Chondrocyte (in vitro differentiated cells): ENCODE measurements at regions not wholly inside any gene's neighbourhood (a gene's known extent, or its start where the extent isn't known, plus 50 kb on each side); places are given as distances from the start of the nearest gene placed in this dataset.

Experiments used
- DNase-seq: peaks from one replicate; pipeline ENCODE4 v3.0.0; 2021; ENCODE audit warnings: mixed read lengths, low spot score
- H3K27ac Mint-ChIP-seq: one replicate; pipeline ENCODE4 v1.8.0; 2021; ENCODE audit warnings: mild to moderate bottlenecking, moderate library complexity, mixed read lengths; ENCODE audit not compliant: unreplicated experiment
- H3K27me3 Mint-ChIP-seq: 2 replicates; pipeline ENCODE4 v1.8.0; 2021; ENCODE audit warnings: low read depth, mixed read lengths
- H3K36me3 Mint-ChIP-seq: 2 replicates; pipeline ENCODE4 v1.8.0; 2021; ENCODE audit warnings: low read depth, mixed read lengths
- H3K4me1 Mint-ChIP-seq: 2 replicates; pipeline ENCODE4 v1.8.0; 2021; ENCODE audit warnings: low read depth, mild to moderate bottlenecking, mixed read lengths
- H3K4me3 Mint-ChIP-seq: one replicate; pipeline ENCODE4 v1.8.0; 2021; ENCODE audit warnings: mild to moderate bottlenecking, moderate library complexity, mixed read lengths; ENCODE audit not compliant: unreplicated experiment
- H3K9me3 Mint-ChIP-seq: 2 replicates; pipeline ENCODE4 v1.8.0; 2021; ENCODE audit warnings: low read depth, mixed read lengths
- TF ChIP-seq, protein P1 (sequence below): fragments of 200-600 bp; sonication (generic); IDR thresholded peaks from 2 replicates; pipeline ENCODE4 v1.5.0; 2021; ENCODE audit warnings: antibody characterized with exemption, mild to moderate bottlenecking, moderate library complexity

DNA sequence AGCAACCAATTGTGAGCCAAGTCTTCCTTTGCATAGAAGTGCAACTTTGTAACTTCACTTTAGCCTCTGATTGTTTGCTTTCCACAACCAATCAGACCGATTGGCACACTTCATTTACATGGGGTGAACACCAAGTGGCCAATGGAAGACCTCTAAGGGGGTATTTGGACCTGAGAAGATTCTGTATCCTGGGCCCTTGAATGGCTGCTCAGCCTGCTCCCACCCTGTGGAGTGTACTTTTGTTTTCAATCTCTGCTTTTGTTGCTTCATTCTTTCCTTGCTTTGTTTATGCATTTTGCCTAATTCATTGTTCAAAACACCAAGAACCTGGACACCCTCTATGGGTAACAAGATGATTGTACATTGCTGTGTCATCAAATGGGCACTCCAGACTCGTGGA lies 385.7 kb upstream of the NRP1 start:
- TF ChIP-seq, protein P1, sequence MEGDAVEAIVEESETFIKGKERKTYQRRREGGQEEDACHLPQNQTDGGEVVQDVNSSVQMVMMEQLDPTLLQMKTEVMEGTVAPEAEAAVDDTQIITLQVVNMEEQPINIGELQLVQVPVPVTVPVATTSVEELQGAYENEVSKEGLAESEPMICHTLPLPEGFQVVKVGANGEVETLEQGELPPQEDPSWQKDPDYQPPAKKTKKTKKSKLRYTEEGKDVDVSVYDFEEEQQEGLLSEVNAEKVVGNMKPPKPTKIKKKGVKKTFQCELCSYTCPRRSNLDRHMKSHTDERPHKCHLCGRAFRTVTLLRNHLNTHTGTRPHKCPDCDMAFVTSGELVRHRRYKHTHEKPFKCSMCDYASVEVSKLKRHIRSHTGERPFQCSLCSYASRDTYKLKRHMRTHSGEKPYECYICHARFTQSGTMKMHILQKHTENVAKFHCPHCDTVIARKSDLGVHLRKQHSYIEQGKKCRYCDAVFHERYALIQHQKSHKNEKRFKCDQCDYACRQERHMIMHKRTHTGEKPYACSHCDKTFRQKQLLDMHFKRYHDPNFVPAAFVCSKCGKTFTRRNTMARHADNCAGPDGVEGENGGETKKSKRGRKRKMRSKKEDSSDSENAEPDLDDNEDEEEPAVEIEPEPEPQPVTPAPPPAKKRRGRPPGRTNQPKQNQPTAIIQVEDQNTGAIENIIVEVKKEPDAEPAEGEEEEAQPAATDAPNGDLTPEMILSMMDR, result no peak
- peaks cover 4% of the 10 kb centered on the region for H3K9me3 Mint-ChIP-seq
- no peak overlapping the region for H3K27ac Mint-ChIP-seq
- H3K27me3 Mint-ChIP-seq, result no peaks in the 10 kb centered on the region
- H3K36me3 Mint-ChIP-seq, result peaks cover 1% of the 10 kb centered on the region
- no peak for DNase-seq
- no peak overlapping the region for H3K4me3 Mint-ChIP-seq
- peaks cover 11% of the 10 kb centered on the region for H3K4me1 Mint-ChIP-seq

DNA sequence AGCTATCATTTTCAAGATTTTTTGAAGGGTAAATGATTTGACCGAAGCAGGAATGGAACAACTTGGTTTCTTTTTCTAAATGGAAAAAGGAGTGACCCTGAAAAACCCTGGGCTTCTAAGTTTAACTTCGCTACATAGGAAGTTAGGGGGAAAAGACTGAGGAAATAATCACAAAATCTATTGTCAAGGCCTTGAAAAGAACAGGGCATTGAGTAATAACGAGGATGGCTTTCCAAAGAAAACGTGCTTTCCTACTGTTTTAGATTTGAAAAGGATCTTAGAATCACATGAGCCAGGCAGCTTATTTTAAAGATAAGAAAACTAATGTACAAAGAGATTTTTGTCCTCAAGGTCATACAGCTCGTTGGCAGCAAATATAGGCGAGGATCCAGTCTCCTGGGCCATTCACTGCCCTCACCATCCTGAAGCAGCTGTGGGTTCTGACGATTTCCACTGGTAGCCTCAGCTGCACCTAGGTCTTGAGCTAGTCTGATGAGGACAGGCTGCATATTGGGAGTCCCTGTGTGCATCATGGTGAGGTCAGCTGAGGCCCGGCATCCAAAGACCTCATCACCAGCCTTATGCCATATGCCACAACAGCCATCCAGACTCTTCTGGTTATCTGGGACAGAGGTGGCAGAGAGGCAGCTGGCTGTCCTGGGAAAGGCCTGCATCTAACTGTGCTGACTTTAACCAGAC lies 384.7 kb upstream of the NRP1 start:
- Mint-ChIP-seq H3K36me3 (peaks cover 1% of the 10 kb centered on the region), H3K4me3 (no peak overlapping the region), H3K27ac (no peak overlapping the region), H3K27me3 (no peaks in the 10 kb centered on the region), H3K4me1 (peaks cover 12% of the 10 kb centered on the region), H3K9me3 (peaks cover 4% of the 10 kb centered on the region)
- TF ChIP-seq, protein P1, result no peak
- DNase-seq, result no peak

DNA sequence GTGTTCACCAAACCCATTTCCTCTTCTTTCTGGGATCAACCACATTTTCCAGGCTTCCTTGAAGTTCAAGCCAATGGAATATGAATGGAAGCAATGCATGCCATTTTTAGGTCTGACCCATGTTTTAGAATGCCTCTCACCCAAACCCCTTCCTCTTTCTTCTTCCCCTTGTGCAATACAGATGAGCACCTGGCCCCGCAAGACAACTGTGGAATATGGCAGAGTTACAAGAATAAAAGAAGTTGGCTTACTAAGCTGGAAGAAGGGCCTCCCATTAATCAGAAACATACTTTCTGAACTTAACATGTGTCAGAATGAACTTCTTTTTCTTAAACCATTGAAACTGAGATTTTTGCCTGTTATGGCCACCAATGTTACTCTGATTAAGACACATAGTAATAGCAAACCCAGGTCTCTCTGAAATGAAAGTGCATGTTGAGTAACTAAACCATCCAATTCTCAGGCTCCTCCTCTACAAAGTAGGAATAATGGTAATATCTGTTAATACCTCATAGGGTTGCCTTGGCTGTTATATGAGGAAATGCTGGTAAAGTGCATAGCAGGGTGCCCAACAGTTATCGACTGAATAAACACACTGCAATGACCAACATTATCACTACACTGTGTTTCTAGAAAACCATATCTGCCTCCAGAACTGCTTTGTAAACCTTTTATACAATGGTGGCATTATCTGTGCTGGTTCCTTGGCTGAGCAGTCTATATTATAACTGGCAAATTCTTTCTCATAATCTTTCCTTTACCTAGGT lies 382.2 kb upstream of the NRP1 start:
- no peak for DNase-seq
- Mint-ChIP-seq H3K27me3 (no peaks in the 10 kb centered on the region), H3K27ac (no peak overlapping the region), H3K4me1 (peaks cover 15% of the 10 kb centered on the region), H3K4me3 (no peak overlapping the region), H3K36me3 (peaks cover 1% of the 10 kb centered on the region), H3K9me3 (peaks cover 4% of the 10 kb centered on the region)
- TF ChIP-seq, protein P1, result no peak

DNA sequence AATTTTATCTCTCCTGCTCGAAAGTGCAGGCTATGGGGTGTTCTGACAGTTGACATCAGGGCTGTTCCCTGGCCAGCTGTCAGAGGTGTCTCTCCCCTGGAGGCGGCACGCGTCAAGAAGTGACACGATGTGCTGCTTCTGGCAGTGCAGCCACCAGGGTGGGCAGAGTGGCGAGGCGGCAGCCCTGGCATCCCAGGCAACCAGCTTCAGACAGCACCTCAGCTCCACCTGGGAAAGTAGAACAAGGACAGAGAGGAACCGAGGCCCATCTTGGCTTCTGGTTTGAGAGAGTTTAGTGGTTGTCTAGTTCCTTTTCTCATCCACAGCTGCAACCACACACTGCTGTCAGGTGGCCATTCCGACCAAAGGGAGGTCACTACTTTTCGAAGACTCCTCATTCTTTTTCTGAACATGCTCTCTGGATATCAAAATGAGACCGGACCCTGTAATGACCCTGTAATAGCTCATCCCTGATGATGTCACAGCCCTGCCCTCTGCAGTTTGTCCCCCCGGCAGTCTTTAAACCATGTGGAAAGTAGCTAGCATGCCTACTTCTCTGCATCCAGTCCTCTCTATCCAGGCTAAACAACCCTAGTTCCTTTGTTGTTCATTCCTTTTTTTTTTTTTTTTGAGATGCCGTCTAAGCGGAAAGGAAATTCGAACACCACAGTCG lies 381.0 kb upstream of the NRP1 start:
- TF ChIP-seq, protein P1, result no peak
- Mint-ChIP-seq H3K27me3 (no peaks in the 10 kb centered on the region), H3K4me1 (peaks cover 15% of the 10 kb centered on the region), H3K4me3 (no peak overlapping the region), H3K36me3 (peaks cover 1% of the 10 kb centered on the region), H3K27ac (no peak overlapping the region), H3K9me3 (peaks cover 3% of the 10 kb centered on the region)
- no peak for DNase-seq

DNA sequence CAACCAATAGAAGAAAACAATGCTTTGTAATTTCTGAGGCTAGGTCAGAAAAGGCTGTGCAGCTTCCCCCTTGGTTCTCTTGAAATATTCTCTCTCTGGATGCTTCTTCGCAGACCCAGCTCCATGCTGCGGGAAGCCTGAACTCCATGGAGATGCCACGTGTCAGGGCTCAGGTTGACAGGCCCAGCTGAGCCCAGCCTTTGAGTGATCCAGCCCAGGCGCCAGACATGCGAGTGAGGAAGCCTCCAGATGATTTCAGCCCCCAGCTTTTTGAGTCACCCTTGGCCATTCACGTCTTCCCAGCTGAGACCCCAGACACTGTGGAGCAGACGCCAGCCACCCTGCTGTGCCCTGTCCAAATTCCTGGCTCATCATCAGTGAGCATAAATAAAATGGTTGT lies 378.4 kb upstream of the NRP1 start:
- H3K36me3 Mint-ChIP-seq, result no peaks in the 10 kb centered on the region
- TF ChIP-seq, protein P1, result no peak
- no peaks in the 10 kb centered on the region for H3K27me3 Mint-ChIP-seq
- peaks cover 40% of the 10 kb centered on the region for H3K4me1 Mint-ChIP-seq
- no peak for DNase-seq
- no peak overlapping the region for H3K27ac Mint-ChIP-seq
- H3K9me3 Mint-ChIP-seq, result no peaks in the 10 kb centered on the region
- no peak overlapping the region for H3K4me3 Mint-ChIP-seq
